Gastrocnemius medialis (tissue), 4 donors: ENCODE measurements at regions not wholly inside any gene's neighbourhood (a gene's known extent, or its start where the extent isn't known, plus 50 kb on each side); places are given as distances from the start of the nearest gene placed in this dataset.

Source experiments
- POLR2A ChIP-seq, 2 donors: fragments of 450-650 bp; IDR thresholded peaks; one replicate each; pipeline ENCODE4 v1.6.1; 2017; ENCODE audit warnings: antibody characterized with exemption in 2 of 2, mild to moderate bottlenecking in 2 of 2, moderate library complexity in 2 of 2
- TF ChIP-seq, protein P1 (sequence below), 5 experiments: fragments of 450-650 bp in 3 of 5; fragments of 200-600 bp in 2 of 5; sonication (generic) in 2 of 5; IDR thresholded peaks in 4 of 5; conservative IDR thresholded peaks in 1 of 5; 1 replicate in 4 of 5; 2 replicates in 1 of 5; pipeline ENCODE4 v1.5.1; 2016 to 2019; ENCODE audit warnings: antibody characterized with exemption in 5 of 5, mild to moderate bottlenecking in 3 of 5, moderate library complexity in 3 of 5

DNA sequence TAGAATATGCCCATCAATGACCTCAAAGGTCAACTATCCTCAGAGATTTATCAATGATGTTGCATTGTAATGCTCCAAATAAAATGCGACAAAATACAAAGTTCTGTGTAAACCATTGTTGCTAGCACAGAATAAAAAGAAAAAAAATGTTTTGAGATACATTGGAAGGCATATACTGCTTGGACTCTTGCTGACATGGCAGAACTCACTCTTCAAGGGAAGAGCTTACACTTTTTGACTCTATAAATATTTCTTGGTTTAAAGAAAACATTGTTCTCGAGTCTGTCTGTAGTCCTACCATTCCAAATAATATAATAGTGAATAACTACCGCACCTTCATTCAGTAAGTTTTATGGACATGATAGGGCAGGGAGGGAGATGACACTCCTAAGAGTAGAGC lies 178.7 kb upstream of the RSPO3 start:
- TF ChIP-seq, protein P1, sequence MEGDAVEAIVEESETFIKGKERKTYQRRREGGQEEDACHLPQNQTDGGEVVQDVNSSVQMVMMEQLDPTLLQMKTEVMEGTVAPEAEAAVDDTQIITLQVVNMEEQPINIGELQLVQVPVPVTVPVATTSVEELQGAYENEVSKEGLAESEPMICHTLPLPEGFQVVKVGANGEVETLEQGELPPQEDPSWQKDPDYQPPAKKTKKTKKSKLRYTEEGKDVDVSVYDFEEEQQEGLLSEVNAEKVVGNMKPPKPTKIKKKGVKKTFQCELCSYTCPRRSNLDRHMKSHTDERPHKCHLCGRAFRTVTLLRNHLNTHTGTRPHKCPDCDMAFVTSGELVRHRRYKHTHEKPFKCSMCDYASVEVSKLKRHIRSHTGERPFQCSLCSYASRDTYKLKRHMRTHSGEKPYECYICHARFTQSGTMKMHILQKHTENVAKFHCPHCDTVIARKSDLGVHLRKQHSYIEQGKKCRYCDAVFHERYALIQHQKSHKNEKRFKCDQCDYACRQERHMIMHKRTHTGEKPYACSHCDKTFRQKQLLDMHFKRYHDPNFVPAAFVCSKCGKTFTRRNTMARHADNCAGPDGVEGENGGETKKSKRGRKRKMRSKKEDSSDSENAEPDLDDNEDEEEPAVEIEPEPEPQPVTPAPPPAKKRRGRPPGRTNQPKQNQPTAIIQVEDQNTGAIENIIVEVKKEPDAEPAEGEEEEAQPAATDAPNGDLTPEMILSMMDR (IDR thresholded peaks at IDR 0.05 in 4 of 5, conservative IDR thresholded peaks at IDR 0.05 in 1 of 5) = no peak
- TF ChIP-seq POLR2A (IDR thresholded peaks at IDR 0.05) = no peak
